Neural progenitor cell (in vitro differentiated cells): ENCODE measurements at regions not wholly inside any gene's neighbourhood (a gene's known extent, or its start where the extent isn't known, plus 50 kb on each side); places are given as distances from the start of the nearest gene placed in this dataset.

Experiments
- DNase-seq: peaks from one replicate; pipeline ENCODE4 v3.0.0-alpha.2; 2016; ENCODE audit warnings: low spot score
- H2AFZ ChIP-seq: fragments of 200-600 bp; sonication (generic); replicated peaks from 2 replicates; pipeline ENCODE4 v1.6.1; 2016; ENCODE audit warnings: antibody characterized with exemption
- H3F3A ChIP-seq: fragments of 200-600 bp; sonication (generic); 2 replicates; pipeline ENCODE4 v1.6.1; 2016; ENCODE audit warnings: antibody characterized with exemption, low read depth
- H3K27ac ChIP-seq: fragments of 200-600 bp; sonication (generic); 2 replicates; pipeline ENCODE4 v1.5.1; 2016; ENCODE audit warnings: mild to moderate bottlenecking
- H3K27me3 ChIP-seq: fragments of 200-600 bp; sonication (generic); 2 replicates; pipeline ENCODE4 v1.6.1; 2016; ENCODE audit warnings: mild to moderate bottlenecking, moderate library complexity
- H3K36me3 ChIP-seq: fragments of 200-600 bp; sonication (generic); 2 replicates; pipeline ENCODE4 v1.5.1; 2016
- H3K4me1 ChIP-seq: fragments of 200-600 bp; sonication (generic); 2 replicates; pipeline ENCODE4 v1.6.1; 2016; ENCODE audit warnings: mixed run types
- H3K4me2 ChIP-seq: fragments of 200-600 bp; sonication (generic); 2 replicates; pipeline ENCODE4 v1.6.1; 2016
- H3K4me3 ChIP-seq: fragments of 200-600 bp; sonication (generic); 2 replicates; pipeline ENCODE4 v1.5.1; 2016
- H3K79me2 ChIP-seq: fragments of 200-600 bp; sonication (generic); 2 replicates; pipeline ENCODE4 v1.6.1; 2016; ENCODE audit warnings: low read depth
- H3K9ac ChIP-seq: fragments of 200-600 bp; sonication (generic); 2 replicates; pipeline ENCODE4 v1.6.1; 2016
- H3K9me3 ChIP-seq: fragments of 200-600 bp; sonication (generic); 2 replicates; pipeline ENCODE4 v1.5.1; 2016; ENCODE audit warnings: low read depth
- H4K20me1 ChIP-seq: fragments of 200-600 bp; sonication (generic); 2 replicates; pipeline ENCODE4 v1.6.1; 2016; ENCODE audit warnings: low read depth
- H3K27ac Mint-ChIP-seq: 3 replicates; pipeline ENCODE4 v1.8.0; 2021; ENCODE audit warnings: mixed read lengths
- H3K27me3 Mint-ChIP-seq: 2 replicates; pipeline ENCODE4 v1.8.0; 2022; ENCODE audit warnings: low read depth, mild to moderate bottlenecking, inconsistent platforms, moderate library complexity, mixed read lengths; ENCODE audit not compliant: insufficient read depth
- H3K36me3 Mint-ChIP-seq: 3 replicates; pipeline ENCODE4 v1.8.0; 2021; ENCODE audit warnings: mixed read lengths
- H3K4me1 Mint-ChIP-seq: 3 replicates; pipeline ENCODE4 v1.8.0; 2021; ENCODE audit warnings: mixed read lengths
- H3K4me3 Mint-ChIP-seq: 3 replicates; pipeline ENCODE4 v1.8.0; 2021; ENCODE audit warnings: mild to moderate bottlenecking, moderate library complexity, mixed read lengths
- H3K9me3 Mint-ChIP-seq: 3 replicates; pipeline ENCODE4 v1.8.0; 2020; ENCODE audit warnings: mixed read lengths
- EZH2 ChIP-seq: fragments of 200-600 bp; sonication (generic); IDR thresholded peaks from 2 replicates; pipeline ENCODE4 v1.6.1; 2017; ENCODE audit warnings: antibody characterized with exemption, mild to moderate bottlenecking, moderate library complexity
- EZH2phosphoT487 ChIP-seq: fragments of 200-600 bp; sonication (generic); IDR thresholded peaks from 2 replicates; pipeline ENCODE4 v1.6.1; 2017; ENCODE audit warnings: antibody characterized with exemption
- TF ChIP-seq, protein P1 (sequence below): fragments of 200-600 bp; sonication (generic); IDR thresholded peaks from 2 replicates; pipeline ENCODE4 v1.5.1; 2017; ENCODE audit warnings: antibody characterized with exemption, mild to moderate bottlenecking

DNA sequence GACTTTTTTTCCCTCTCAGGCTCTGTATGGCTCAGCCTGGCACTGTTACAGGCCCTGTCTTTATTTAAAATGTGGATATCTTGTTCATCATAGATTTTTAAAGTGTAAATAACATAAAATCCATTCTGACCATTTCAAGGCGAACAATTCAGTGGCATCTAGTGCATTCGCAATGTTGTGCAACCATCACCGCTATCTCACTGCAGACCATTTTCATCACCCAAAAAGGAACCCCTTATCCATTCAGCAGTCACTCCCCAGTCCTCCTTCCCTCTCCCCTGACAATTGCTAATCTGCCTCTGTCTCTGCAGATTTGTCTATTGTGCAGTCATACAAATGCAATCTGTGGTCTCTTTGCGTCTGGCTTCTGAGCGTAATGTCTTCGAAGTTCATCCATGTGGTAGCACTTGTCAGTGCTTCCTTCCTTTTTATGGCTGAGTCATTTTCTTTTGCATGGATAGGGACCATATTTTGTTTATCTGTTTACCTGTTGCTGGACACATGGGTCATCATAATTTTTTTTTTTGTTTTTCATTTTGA lies 148.8 kb upstream of the LHX5 start:
- Histone ChIP-seq H3K36me3 (no peaks in the 10 kb centered on the region), H3K27ac (no peak overlapping the region), H3K9ac (no peak overlapping the region), H3K9me3 (peaks cover 4% of the 10 kb centered on the region), H3F3A (peaks cover 9% of the 10 kb centered on the region), H4K20me1 (no peaks in the 10 kb centered on the region), H3K4me1 (peaks cover 25% of the 10 kb centered on the region), H3K27me3 (no peaks in the 10 kb centered on the region), H3K4me2 (peak overlapping the region; percentile 37), H2AFZ (no peak overlapping the region), H3K4me3 (no peak overlapping the region), H3K79me2 (no peaks in the 10 kb centered on the region)
- TF ChIP-seq EZH2 (no peak), EZH2phosphoT487 (no peak)
- TF ChIP-seq, protein P1, sequence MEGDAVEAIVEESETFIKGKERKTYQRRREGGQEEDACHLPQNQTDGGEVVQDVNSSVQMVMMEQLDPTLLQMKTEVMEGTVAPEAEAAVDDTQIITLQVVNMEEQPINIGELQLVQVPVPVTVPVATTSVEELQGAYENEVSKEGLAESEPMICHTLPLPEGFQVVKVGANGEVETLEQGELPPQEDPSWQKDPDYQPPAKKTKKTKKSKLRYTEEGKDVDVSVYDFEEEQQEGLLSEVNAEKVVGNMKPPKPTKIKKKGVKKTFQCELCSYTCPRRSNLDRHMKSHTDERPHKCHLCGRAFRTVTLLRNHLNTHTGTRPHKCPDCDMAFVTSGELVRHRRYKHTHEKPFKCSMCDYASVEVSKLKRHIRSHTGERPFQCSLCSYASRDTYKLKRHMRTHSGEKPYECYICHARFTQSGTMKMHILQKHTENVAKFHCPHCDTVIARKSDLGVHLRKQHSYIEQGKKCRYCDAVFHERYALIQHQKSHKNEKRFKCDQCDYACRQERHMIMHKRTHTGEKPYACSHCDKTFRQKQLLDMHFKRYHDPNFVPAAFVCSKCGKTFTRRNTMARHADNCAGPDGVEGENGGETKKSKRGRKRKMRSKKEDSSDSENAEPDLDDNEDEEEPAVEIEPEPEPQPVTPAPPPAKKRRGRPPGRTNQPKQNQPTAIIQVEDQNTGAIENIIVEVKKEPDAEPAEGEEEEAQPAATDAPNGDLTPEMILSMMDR: no peak
- Mint-ChIP-seq H3K27me3 (peaks cover 23% of the 10 kb centered on the region), H3K4me1 (peaks cover 27% of the 10 kb centered on the region), H3K27ac (no peak overlapping the region), H3K9me3 (peaks cover 3% of the 10 kb centered on the region), H3K4me3 (no peak overlapping the region), H3K36me3 (no peaks in the 10 kb centered on the region)
- DNase-seq: no peak

DNA sequence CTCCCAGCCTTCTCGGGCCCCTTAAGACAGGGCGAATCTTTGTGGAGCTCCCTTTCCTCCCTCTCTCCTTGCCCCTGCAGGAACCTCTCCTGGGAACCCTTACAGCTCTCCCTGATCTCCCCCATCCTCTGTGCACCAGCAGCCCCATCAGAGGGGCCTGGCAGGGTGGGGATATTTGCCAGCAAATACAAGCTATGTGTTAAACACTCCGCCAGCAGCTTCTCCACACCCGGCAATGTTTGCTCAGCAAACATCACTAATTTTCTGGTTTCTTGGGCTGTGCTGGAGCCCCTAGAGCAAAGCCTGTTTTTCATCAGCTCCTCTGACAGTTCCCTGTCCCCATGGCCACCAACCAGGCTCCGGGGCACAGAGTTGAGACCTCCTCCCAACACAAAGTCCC lies 147.5 kb upstream of the LHX5 start:
- H2AFZ ChIP-seq: peak overlapping the region; percentile 6
- Mint-ChIP-seq H3K27ac (no peak overlapping the region), H3K4me3 (no peak overlapping the region), H3K27me3 (peaks cover 21% of the 10 kb centered on the region), H3K9me3 (no peaks in the 10 kb centered on the region), H3K4me1 (peaks cover 27% of the 10 kb centered on the region), H3K36me3 (no peaks in the 10 kb centered on the region)
- H3K4me3 ChIP-seq: no peak overlapping the region
- H3K9me3 ChIP-seq: no peaks in the 10 kb centered on the region
- H3K79me2 ChIP-seq: no peaks in the 10 kb centered on the region
- H3F3A ChIP-seq: peaks cover 9% of the 10 kb centered on the region
- H3K36me3 ChIP-seq: no peaks in the 10 kb centered on the region
- H3K4me2 ChIP-seq: no peak overlapping the region
- H3K9ac ChIP-seq: no peak overlapping the region
- H3K4me1 ChIP-seq: peaks cover 25% of the 10 kb centered on the region
- H3K27ac ChIP-seq: no peak overlapping the region
- H4K20me1 ChIP-seq: no peaks in the 10 kb centered on the region
- H3K27me3 ChIP-seq: no peaks in the 10 kb centered on the region
- TF ChIP-seq, protein P1: no peak
- TF ChIP-seq EZH2: no peak
- no peak for TF ChIP-seq EZH2phosphoT487
- no peak for DNase-seq

DNA sequence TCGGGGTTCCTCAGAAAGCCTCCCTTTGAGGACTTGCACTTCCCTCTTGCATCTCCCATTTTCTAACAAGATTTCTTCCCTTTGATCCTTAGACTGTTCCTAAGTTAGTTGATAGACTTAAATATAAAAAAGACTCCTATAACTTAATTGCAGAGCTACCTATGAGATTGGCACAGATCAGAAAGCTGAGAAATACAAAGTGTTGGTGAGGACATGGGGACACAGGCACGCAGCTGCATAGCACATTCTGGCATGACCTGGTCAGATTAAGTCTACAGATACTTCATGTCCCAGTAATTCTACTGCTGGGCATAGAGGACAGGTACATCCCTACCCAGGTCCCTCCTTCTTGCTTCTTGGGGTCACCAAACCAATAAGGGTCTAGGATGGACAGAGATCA lies 141.7 kb upstream of the LHX5 start:
- no peak for TF ChIP-seq EZH2phosphoT487
- TF ChIP-seq, protein P1: no peak
- TF ChIP-seq EZH2: no peak
- peaks cover 9% of the 10 kb centered on the region for H3K27me3 ChIP-seq
- H3K27ac ChIP-seq: no peak overlapping the region
- no peak overlapping the region for H3K4me3 Mint-ChIP-seq
- H2AFZ ChIP-seq: no peak overlapping the region
- H3K4me3 ChIP-seq: no peak overlapping the region
- H3K9ac ChIP-seq: no peak overlapping the region
- H3K4me2 ChIP-seq: no peak overlapping the region
- H3F3A ChIP-seq: peaks cover 51% of the 10 kb centered on the region
- H3K36me3 ChIP-seq: no peaks in the 10 kb centered on the region
- no peaks in the 10 kb centered on the region for H3K9me3 ChIP-seq
- no peaks in the 10 kb centered on the region for H3K36me3 Mint-ChIP-seq
- no peak overlapping the region for H3K27ac Mint-ChIP-seq
- DNase-seq: no peak
- peaks cover 41% of the 10 kb centered on the region for H3K4me1 ChIP-seq
- no peaks in the 10 kb centered on the region for H3K9me3 Mint-ChIP-seq
- peaks cover 37% of the 10 kb centered on the region for H3K27me3 Mint-ChIP-seq
- peaks cover 39% of the 10 kb centered on the region for H3K4me1 Mint-ChIP-seq
- H4K20me1 ChIP-seq: peaks cover 5% of the 10 kb centered on the region
- peaks cover 9% of the 10 kb centered on the region for H3K79me2 ChIP-seq
